Astrocyte of the spinal cord (primary cell): ENCODE measurements at regions not wholly inside any gene's neighbourhood (a gene's known extent, or its start where the extent isn't known, plus 50 kb on each side); places are given as distances from the start of the nearest gene placed in this dataset.
"Not testable (repeated sequence)": the region's sequence is repeated elsewhere in the genome, so short reads cannot be mapped to it uniquely, and the experiment has no call there.

Experiments
- DNase-seq: peaks from one replicate; pipeline ENCODE4 v3.0.0; 2011; ENCODE audit warnings: low read depth, low spot score
- H3K4me3 ChIP-seq: 2 replicates; pipeline ENCODE4 v1.5.1; 2011; ENCODE audit warnings: low read depth, mild to moderate bottlenecking, low read length, moderate library complexity
- CTCF ChIP-seq: IDR thresholded peaks from 2 replicates; pipeline ENCODE4 v1.5.1; 2012; ENCODE audit warnings: low read depth, mild to moderate bottlenecking, low read length, inconsistent platforms
- in situ Hi-C: cut with HindIII; loops from 2 replicates; pipeline ENCODE4 v1.10.0; 2017; ENCODE audit warnings: low sequenced_read_pairs

DNA sequence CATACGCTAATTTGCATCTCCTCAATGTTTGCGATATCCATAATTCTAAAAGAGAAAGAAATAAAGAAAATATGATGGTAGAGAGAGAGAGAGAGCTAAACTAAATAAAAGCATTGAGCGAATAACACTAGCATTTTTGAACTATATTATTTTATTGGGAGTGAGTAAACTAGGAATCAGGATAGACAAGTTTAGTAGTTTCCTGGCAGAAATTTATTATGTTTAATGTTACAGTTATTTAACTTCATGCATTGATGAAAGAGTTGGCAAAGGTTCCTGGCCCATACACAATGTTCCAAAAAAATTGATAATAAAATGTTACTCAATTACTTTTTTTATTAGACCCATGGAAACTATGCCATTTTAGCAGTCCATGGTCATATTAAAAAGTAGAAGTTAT is 1708.2 kb upstream of the CDH6 start:
- in situ Hi-C loops = no loop called here
- no peak for TF ChIP-seq CTCF
- H3K4me3 ChIP-seq = no peak overlapping the region
- DNase-seq = no peak

DNA sequence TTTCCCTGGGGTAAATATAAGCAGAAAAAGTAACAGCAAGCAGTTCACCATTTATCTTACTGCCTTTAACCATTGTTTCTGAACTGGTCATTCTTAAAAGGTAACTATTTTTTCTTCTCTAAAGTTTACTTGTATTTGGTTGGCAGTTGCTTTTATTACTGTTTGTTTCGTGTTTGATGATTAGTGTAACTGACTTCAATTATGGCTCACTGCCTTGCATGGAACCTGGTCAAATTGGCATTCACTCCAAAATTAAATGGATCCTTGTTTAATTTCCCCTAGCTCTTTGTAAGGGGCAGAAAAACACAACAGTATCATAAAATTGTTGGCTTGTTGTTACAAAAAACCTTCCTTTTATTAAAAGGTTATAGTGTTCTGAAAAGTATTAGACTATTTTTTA is 1723.9 kb upstream of the CDH6 start:
- no peak for TF ChIP-seq CTCF

GRCh38 chr5:29462241-29462640 is 1731.2 kb upstream of the CDH6 start:
- DNase-seq = no peak
- in situ Hi-C loops = no loop called here
- no peak for TF ChIP-seq CTCF
- H3K4me3 ChIP-seq = no peak overlapping the region

More for the DNA sequence above, 1723.9 kb upstream of the CDH6 start:
- no peak overlapping the region for H3K4me3 ChIP-seq
- no peak for DNase-seq
- in situ Hi-C loops = no loop called here

DNA sequence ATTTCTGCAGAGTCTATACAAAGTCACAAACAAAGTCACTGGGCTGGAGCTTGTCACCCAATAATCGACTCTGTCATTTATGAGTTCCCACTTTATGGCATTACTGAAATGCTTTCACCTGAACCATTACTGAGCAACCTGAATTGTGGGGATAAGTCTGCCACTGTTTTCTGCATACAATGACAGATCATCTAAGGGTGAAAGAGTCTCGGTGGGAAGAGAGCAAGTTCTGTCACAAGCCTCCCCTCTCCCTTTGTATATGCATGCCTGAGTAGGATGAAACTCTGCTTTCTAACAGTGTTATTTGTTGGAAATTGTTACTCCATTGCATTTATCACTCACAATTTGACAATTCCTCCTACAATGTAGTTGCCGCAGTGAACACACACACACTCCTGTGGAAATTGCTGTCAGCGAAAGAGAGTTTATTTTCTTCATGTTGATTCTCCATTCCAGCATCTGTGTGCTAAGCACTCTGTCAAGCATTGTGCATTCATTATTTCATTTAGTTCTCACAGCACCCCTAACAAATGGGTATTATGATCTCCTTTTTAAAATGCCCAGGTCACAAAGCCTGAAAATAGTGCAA is 1732.4 kb upstream of the CDH6 start:
- DNase-seq = no peak
- H3K4me3 ChIP-seq = no peak overlapping the region
- TF ChIP-seq CTCF = no peak
- in situ Hi-C loops = no loop called here

DNA sequence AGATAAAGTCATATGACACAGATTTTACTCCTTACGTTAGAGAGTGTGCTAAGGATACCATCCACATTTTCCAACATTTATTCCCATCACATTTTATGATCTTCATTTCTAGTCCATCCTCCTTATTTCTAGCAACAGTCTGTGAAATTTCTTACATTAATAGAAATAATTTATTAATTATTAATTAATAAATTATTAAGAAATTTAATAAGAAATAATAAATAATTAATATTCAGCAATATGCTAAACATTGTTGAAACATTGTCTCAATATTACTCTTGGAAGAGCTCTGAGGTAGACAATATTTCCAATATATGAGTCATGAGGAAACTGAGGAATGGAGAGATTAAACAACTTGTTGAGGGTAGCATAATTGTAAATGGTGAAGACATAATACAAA is 1742.5 kb upstream of the CDH6 start:
- in situ Hi-C loops, H3K4me3 ChIP-seq, DNase-seq: not testable (repeated sequence)

DNA sequence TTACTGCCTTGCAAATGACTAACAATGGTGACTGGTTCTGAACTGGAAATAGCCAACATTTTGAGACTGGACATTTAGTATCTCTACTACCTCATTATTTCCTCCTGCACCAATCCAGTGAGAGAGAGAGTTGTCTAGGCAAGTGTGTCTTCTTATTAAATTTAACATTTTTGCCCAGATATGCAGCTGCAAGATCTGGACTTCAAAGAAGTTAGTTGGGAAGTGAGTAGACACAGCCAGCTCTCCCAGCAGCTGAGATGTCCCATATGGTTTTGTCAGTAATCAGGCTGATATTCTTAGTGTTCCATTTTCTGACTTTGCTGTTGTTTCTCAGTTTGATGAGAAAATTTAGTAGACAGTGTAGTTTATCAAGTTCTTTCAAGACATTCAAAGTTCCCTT is 1778.8 kb upstream of the CDH6 start:
- no peak overlapping the region for H3K4me3 ChIP-seq
- in situ Hi-C loops = no loop called here
- TF ChIP-seq CTCF = no peak

DNA sequence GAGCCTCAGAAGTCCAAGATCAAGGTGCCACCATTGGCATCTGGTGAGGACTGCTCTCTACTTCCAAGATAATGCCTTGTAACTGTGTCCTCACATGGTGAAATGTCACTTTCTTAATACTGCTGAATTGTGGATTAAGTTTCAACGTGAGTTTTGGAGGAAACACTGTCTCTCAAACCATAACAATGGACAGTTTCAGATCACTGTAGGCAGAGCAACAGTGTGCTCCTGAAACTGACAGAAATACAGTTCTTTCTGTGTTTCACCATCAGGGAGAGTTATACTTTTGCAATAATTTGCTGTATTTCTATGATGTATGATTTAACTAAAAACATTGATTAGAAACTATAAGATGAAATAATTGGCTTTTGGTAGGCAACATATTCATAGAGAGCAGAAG is 1780.5 kb upstream of the CDH6 start:
- no peak for TF ChIP-seq CTCF
- in situ Hi-C loops = no loop called here

More for the DNA sequence above, 1778.8 kb upstream of the CDH6 start:
- DNase-seq = no peak

More for the DNA sequence above, 1780.5 kb upstream of the CDH6 start:
- H3K4me3 ChIP-seq = no peak overlapping the region
- DNase-seq = no peak
